B cell (primary cell): ENCODE measurements at regions not wholly inside any gene's neighbourhood (a gene's known extent, or its start where the extent isn't known, plus 50 kb on each side); places are given as distances from the start of the nearest gene placed in this dataset.

Source experiments
- ATAC-seq: fragments of 200-7000 bp; cut with Tn5 transposase; one replicate; pipeline ENCODE4 v1.10.0; 2021; ENCODE audit warnings: low read depth, mild to moderate bottlenecking, moderate number of reproducible peaks, moderate library complexity
- CTCF ChIA-PET: fragments of 350-600 bp; sonication (Branson Sonifier 250); formaldehyde crosslinking; loops from one replicate; lab custom pipeline; 2021; ENCODE audit warnings: antibody characterized with exemption, inconsistent platforms; lab: Charles Lee
- POLR2A ChIA-PET: fragments of 350-600 bp; sonication (Branson Sonifier 250); formaldehyde crosslinking; loops from one replicate; lab custom pipeline; 2021; ENCODE audit warnings: antibody characterized with exemption; lab: Charles Lee
- DNase-seq: peaks from one replicate; pipeline ENCODE4 v3.0.0; 2013
- H2AFZ ChIP-seq: 2 replicates; pipeline ENCODE4 v1.6.1; 2012; ENCODE audit warnings: mild to moderate bottlenecking, low read depth, low read length; ENCODE audit not compliant: insufficient read depth, poor library complexity, severe bottlenecking
- H3K27ac ChIP-seq, 2 donors: 1 replicate in 1 of 2; 2 replicates in 1 of 2; pipeline ENCODE4 v1.5.1; 2012 to 2013; ENCODE audit warnings: low read length in 2 of 2, mild to moderate bottlenecking in 2 of 2, moderate library complexity in 1 of 2
- H3K27me3 ChIP-seq, 4 experiments: fragments of 200-600 bp in 1 of 4; sonication (generic) in 1 of 4; replicated peaks in 1 of 4; 1 replicate in 2 of 4; 2 replicates in 2 of 4; pipeline versions ENCODE4 v1.6.1 to v1.7.0; 2013 to 2016; ENCODE audit warnings: low read length in 3 of 4, mild to moderate bottlenecking in 2 of 4, mixed read lengths in 1 of 4, moderate library complexity in 1 of 4; ENCODE audit not compliant: insufficient read depth in 4 of 4, control insufficient read depth in 3 of 4; ENCODE audit errors: control extremely low read depth in 1 of 4
- H3K36me3 ChIP-seq, 2 experiments: replicated peaks in 1 of 2; 1 replicate in 1 of 2; 2 replicates in 1 of 2; pipeline versions ENCODE4 v1.6.1 to v1.7.1; 2013; ENCODE audit warnings: low read length in 1 of 2; ENCODE audit not compliant: insufficient read depth in 2 of 2, control insufficient read depth in 1 of 2; ENCODE audit errors: control extremely low read depth in 1 of 2, extremely low read depth in 1 of 2
- H3K4me1 ChIP-seq, 2 donors: fragments of 200-600 bp in 1 of 2; sonication (generic) in 1 of 2; 1 replicate in 1 of 2; 2 replicates in 1 of 2; pipeline versions ENCODE4 v1.5.1 to v1.6.1; 2013 to 2017; ENCODE audit warnings: low read length in 2 of 2; ENCODE audit not compliant: control insufficient read depth in 2 of 2, insufficient read depth in 2 of 2
- H3K4me2 ChIP-seq: replicated peaks from 2 replicates; pipeline ENCODE3; 2012; ENCODE audit warnings: mild to moderate bottlenecking, low read depth, low read length; ENCODE audit not compliant: poor library complexity, severe bottlenecking
- H3K4me3 ChIP-seq, 5 experiments: fragments of 200-600 bp in 1 of 5; sonication (generic) in 1 of 5; 1 replicate in 3 of 5; 2 replicates in 2 of 5; pipeline versions ENCODE4 v1.5.1 to v1.7.0; 2011 to 2016; ENCODE audit warnings: low read length in 4 of 5, mild to moderate bottlenecking in 4 of 5, low read depth in 2 of 5, control low read depth in 1 of 5, moderate library complexity in 1 of 5; ENCODE audit not compliant: insufficient read depth in 1 of 5; ENCODE audit errors: control extremely low read depth in 1 of 5, extremely low read depth in 1 of 5
- H3K79me2 ChIP-seq: fragments of 200-600 bp; sonication (generic); one replicate; pipeline ENCODE4 v1.6.0; 2016; ENCODE audit warnings: low read length; ENCODE audit not compliant: control insufficient read depth, insufficient read depth
- H3K9ac ChIP-seq: fragments of 200-600 bp; sonication (generic); 2 replicates; pipeline ENCODE4 v1.6.1; 2017; ENCODE audit warnings: mild to moderate bottlenecking, low read length, moderate library complexity
- H3K9me3 ChIP-seq, 3 donors: one replicate each; pipeline versions ENCODE4 v1.6.1 to v1.7.1; 2013; ENCODE audit warnings: low read length in 2 of 3; ENCODE audit not compliant: control insufficient read depth in 2 of 3, insufficient read depth in 1 of 3; ENCODE audit errors: control extremely low read depth in 1 of 3
- H4K20me1 ChIP-seq: 2 replicates; pipeline ENCODE4 v1.6.0; 2012; ENCODE audit warnings: mild to moderate bottlenecking, low read length; ENCODE audit not compliant: insufficient read depth, control insufficient read depth, poor library complexity, severe bottlenecking
- H3K27ac Mint-ChIP-seq: one replicate; pipeline ENCODE4 v1.8.0; 2021; ENCODE audit warnings: mixed read lengths
- H3K27me3 Mint-ChIP-seq: one replicate; pipeline ENCODE4 v1.8.0; 2021; ENCODE audit warnings: mixed read lengths
- H3K4me1 Mint-ChIP-seq: one replicate; pipeline ENCODE4 v1.8.0; 2021; ENCODE audit warnings: mixed read lengths
- H3K4me3 Mint-ChIP-seq: one replicate; pipeline ENCODE4 v1.8.0; 2021; ENCODE audit warnings: mixed read lengths
- H3K9me3 Mint-ChIP-seq: one replicate; pipeline ENCODE4 v1.8.0; 2022; ENCODE audit warnings: mixed read lengths; ENCODE audit not compliant: insufficient read depth
- CTCF ChIP-seq: fragments of 200-600 bp; IDR thresholded peaks from one replicate; pipeline ENCODE4 v1.8.0; 2022; ENCODE audit warnings: antibody characterized with exemption, mild to moderate bottlenecking
- EZH2 ChIP-seq: IDR thresholded peaks from 2 replicates; pipeline ENCODE4 v1.6.1; 2012; ENCODE audit warnings: borderline replicate concordance, low read depth, mild to moderate bottlenecking, moderate library complexity, low read length; ENCODE audit not compliant: insufficient read depth, poor library complexity, severe bottlenecking
- WGBS: methylation state at CpG from one replicate; pipeline ENCODE4 v1.1.5; 2013; ENCODE audit warnings: missing lambda C conversion rate; ENCODE audit not compliant: insufficient coverage; 5-methylcytosine and 5-hydroxymethylcytosine counted together
- intact Hi-C: fragments of 100-400 bp; cut with micrococcal nuclease; formaldehyde crosslinking; loops from one replicate; pipeline ENCODE4 v1.10.0; 2022

GRCh38 chr6:53446151-53446550 lies 97.4 kb upstream of the ELOVL5 start:
- Histone ChIP-seq H3K36me3 (no peaks in the 10 kb centered on the region), H2AFZ (no peak overlapping the region), H4K20me1 (no peaks in the 10 kb centered on the region), H3K79me2 (no peaks in the 10 kb centered on the region), H3K27me3 (no peaks in the 10 kb centered on the region), H3K4me2 (no peak overlapping the region), H3K9me3 (peaks cover 0 to 6% (median 4%) of the 10 kb centered on the region in 3 donors), H3K27ac (no peak overlapping the region), H3K4me1 (peaks cover 6 to 7% of the 10 kb centered on the region in 2 donors), H3K9ac (no peak overlapping the region), H3K4me3 (no peak overlapping the region)
- no peak for ATAC-seq
- DNase-seq = no peak
- intact Hi-C loops = no loop called here
- peaks cover 12% of the 10 kb centered on the region for H3K4me1 Mint-ChIP-seq
- no peak overlapping the region for H3K27ac Mint-ChIP-seq
- ChIA-PET CTCF (interaction anchor here (2.3 kb wide), 1 partner anchor 35 kb away, joined by 5 read pairs; no protein-coding TSS in a partner anchor), POLR2A (no interaction called here)
- no peak overlapping the region for H3K4me3 Mint-ChIP-seq
- TF ChIP-seq CTCF (no peak), EZH2 (no peak)
- no CpG with 5 or more reads among the region's 2 CpGs for WGBS
- H3K27me3 Mint-ChIP-seq = no peaks in the 10 kb centered on the region
- peaks cover 2% of the 10 kb centered on the region for H3K9me3 Mint-ChIP-seq

- 94% methylated on average over 3 of the region's 3 CpGs for WGBS
- intact Hi-C loops = no loop called here
- no peaks in the 10 kb centered on the region for H3K27me3 ChIP-seq
These were observed 93.0 kb upstream of the ELOVL5 start for GRCh38 chr6:53441761-53442160.

More at GRCh38 chr6:53441761-53442160, 93.0 kb upstream of the ELOVL5 start:
- H3K9me3 ChIP-seq = no peaks in the 10 kb centered on the region
- H3K27ac Mint-ChIP-seq = no peak overlapping the region
- H2AFZ ChIP-seq = no peak overlapping the region
- ChIA-PET POLR2A (no interaction called here), CTCF (interaction anchor here (1.2 to 9.6 kb wide), 4 partner anchors 11 to 286 kb away, joined by 4 to 38 read pairs (median 6); no protein-coding TSS in a partner anchor)
- no peak overlapping the region for H3K4me2 ChIP-seq
- DNase-seq = no peak
- no peaks in the 10 kb centered on the region for H3K9me3 Mint-ChIP-seq
- no peaks in the 10 kb centered on the region for H3K36me3 ChIP-seq
- H3K27me3 Mint-ChIP-seq = no peaks in the 10 kb centered on the region
- no peak overlapping the region for H3K27ac ChIP-seq
- no peaks in the 10 kb centered on the region for H4K20me1 ChIP-seq
- TF ChIP-seq EZH2 (no peak), CTCF (no peak)
- H3K9ac ChIP-seq = no peak overlapping the region
- no peak overlapping the region for H3K4me3 Mint-ChIP-seq
- H3K4me1 ChIP-seq = peaks cover 0 to 13% of the 10 kb centered on the region in 2 donors
- no peak for ATAC-seq
- H3K4me1 Mint-ChIP-seq = peaks cover 22% of the 10 kb centered on the region
- no peaks in the 10 kb centered on the region for H3K79me2 ChIP-seq
- no peak overlapping the region for H3K4me3 ChIP-seq
